Rectal smooth muscle tissue (tissue), 1 donor: ENCODE measurements at regions not wholly inside any gene's neighbourhood (a gene's known extent, or its start where the extent isn't known, plus 50 kb on each side); places are given as distances from the start of the nearest gene placed in this dataset.

Source experiments
- H3K27ac ChIP-seq: one replicate; pipeline ENCODE4 v1.7.0; 2013; ENCODE audit warnings: low read depth, low read length, inconsistent platforms
- H3K27me3 ChIP-seq: one replicate; pipeline ENCODE4 v1.7.0; 2013; ENCODE audit warnings: low read length; ENCODE audit not compliant: control insufficient read depth, insufficient read depth
- H3K36me3 ChIP-seq: one replicate; pipeline ENCODE4 v1.7.0; 2013; ENCODE audit warnings: low read length; ENCODE audit not compliant: control insufficient read depth, insufficient read depth
- H3K4me1 ChIP-seq: one replicate; pipeline ENCODE4 v1.7.0; 2013; ENCODE audit warnings: low read length; ENCODE audit not compliant: control insufficient read depth, insufficient read depth
- H3K4me3 ChIP-seq: one replicate; pipeline ENCODE4 v1.7.0; 2013; ENCODE audit warnings: low read length
- H3K9ac ChIP-seq: one replicate; pipeline ENCODE4 v1.7.0; 2013; ENCODE audit warnings: low read length

DNA sequence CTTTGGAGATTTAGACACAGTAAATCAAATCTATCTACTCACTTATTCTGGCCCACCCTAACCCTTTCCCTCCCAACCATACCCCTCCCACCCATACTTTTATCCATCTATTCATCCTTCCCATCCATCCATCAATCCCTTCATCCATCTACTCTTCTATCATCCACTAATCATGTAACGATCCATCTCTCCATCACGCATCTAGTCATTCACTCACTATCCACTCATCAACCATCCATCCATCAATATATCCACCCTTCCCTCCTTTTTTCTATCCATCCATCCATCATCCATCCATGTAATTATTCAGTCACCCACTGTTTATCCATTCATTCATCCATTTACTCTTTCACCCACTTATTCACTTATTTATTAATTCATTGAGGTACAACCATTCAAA is 74.0 kb downstream of the FOXD2 start:
- H3K27ac ChIP-seq, result no peak overlapping the region
- H3K27me3 ChIP-seq, result peaks cover 4% of the 10 kb centered on the region
- H3K4me3 ChIP-seq, result no peak overlapping the region
- H3K9ac ChIP-seq, result no peak overlapping the region
- H3K4me1 ChIP-seq, result no peaks in the 10 kb centered on the region
- H3K36me3 ChIP-seq, result no peaks in the 10 kb centered on the region

DNA sequence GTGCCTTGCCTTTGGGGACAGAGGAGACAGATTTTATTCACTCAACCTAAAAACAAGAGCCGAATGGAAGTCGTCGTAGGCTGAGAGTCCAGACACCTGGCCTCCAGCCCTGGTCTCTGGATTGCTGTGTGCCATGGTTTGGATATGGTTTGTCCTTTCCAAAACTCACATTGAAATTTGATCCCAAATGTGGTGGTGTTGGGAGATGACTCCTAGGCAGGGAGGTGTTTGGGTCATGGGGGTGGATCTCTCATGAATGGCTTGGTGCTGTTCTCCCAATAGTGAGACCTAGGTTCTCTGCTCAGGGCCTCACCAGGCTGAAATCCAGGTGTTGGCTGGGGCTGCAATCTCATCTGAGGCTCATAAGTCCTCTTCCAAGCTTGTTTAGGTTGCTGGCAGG is 75.5 kb downstream of the FOXD2 start:
- Histone ChIP-seq H3K9ac (no peak overlapping the region), H3K36me3 (no peaks in the 10 kb centered on the region), H3K27ac (no peak overlapping the region), H3K4me1 (no peaks in the 10 kb centered on the region), H3K27me3 (peaks cover 2% of the 10 kb centered on the region), H3K4me3 (no peak overlapping the region)

DNA sequence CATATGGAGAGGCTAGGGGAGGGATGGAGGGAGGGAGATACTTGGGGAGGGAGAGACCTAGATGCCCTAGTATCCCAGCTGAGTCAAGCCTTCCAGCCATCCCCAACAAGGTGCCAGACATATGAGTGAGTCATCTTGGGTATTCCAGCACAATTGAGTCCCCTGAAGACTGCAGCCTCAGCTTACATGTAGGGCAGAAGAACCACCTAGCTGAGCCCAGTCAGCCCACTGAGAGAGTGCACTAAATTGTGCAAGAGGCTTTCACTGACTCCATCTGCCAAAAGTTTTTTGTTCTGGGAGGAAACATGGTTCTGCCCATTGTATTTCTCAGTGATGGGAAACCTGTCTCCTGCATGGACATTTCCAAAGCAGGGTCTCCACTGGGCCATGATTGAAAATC is 76.4 kb downstream of the FOXD2 start:
- Histone ChIP-seq H3K9ac (no peak overlapping the region), H3K4me3 (no peak overlapping the region), H3K36me3 (no peaks in the 10 kb centered on the region), H3K4me1 (no peaks in the 10 kb centered on the region), H3K27me3 (no peaks in the 10 kb centered on the region), H3K27ac (no peak overlapping the region)

DNA sequence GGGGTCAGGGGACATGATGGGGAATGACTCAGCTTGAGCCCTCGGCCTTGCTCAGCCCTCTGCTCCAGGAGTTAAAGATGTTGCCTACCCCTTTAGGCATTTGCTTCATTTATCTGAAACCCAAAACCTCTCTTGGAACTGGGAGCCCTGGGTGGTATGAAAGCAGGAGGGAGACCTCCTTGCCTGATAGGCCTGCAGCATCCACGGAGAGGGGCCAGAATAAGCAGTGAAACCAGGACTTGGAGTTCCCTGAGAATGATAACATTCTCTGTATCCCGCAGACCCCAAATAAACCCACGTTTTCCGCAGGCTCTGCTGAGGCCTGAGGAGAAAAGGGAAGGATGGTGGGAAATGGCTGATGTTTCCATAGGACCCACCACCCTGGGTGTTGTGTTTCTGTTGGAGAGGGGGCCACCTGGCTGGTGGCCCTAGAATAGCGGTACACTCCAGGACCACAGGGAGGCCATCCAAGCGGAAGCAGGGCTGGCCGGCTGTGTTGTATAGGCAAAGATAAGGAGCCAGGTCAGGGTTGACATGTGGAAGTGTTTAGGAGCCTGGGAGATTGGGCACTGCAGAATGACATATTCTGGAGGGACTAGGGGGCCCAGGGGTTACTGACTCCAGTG is 77.4 kb downstream of the FOXD2 start:
- H3K36me3 ChIP-seq, result no peaks in the 10 kb centered on the region
- H3K4me1 ChIP-seq, result no peaks in the 10 kb centered on the region

DNA sequence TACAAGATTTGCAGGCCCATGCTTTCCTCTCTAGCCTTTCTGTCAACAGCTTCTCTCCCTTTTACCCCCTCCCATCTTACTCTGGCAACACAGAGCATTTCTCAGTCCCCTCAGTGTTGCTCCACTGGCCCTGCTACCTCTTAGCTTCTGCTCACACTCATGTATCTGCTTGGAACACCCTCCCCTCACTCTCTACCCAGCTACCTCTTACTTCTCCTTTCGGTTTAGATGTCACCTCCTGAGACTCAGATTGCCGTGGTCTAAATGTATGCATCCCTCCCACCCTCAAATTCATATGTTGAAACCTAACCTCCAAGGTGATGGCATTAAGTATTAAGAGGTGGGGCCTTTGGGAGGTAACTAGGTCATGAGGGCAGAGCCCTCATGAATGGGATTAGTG is 80.1 kb downstream of the FOXD2 start:
- Histone ChIP-seq H3K36me3 (no peaks in the 10 kb centered on the region), H3K4me1 (no peaks in the 10 kb centered on the region), H3K27me3 (no peaks in the 10 kb centered on the region), H3K4me3 (no peak overlapping the region), H3K9ac (no peak overlapping the region), H3K27ac (no peak overlapping the region)

More for the DNA sequence above, 77.4 kb downstream of the FOXD2 start:
- H3K27me3 ChIP-seq, result no peaks in the 10 kb centered on the region
- no peak overlapping the region for H3K4me3 ChIP-seq
- no peak overlapping the region for H3K27ac ChIP-seq
- no peak overlapping the region for H3K9ac ChIP-seq

DNA sequence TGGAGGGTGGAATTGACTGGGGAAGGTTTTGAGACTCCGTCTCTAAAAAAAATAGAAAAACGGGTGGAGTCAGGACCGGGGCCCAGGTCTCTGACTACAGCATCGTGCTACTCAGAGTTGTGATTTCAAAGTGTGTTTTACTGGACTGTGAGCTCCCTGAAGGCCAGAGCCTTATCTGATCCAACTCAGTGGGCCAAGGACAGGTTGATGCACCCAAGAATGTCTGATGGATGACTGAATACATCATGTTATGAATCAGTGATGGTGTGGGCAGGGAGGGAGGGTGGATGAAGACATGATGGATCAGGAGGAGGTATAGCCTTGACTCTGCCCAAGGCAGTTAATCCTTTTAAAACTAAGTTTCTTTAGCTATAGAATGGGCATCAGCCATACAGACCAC is 81.6 kb downstream of the FOXD2 start:
- no peak overlapping the region for H3K27ac ChIP-seq
- no peak overlapping the region for H3K4me3 ChIP-seq
- no peaks in the 10 kb centered on the region for H3K27me3 ChIP-seq
- H3K36me3 ChIP-seq, result no peaks in the 10 kb centered on the region
- no peak overlapping the region for H3K9ac ChIP-seq
- H3K4me1 ChIP-seq, result no peaks in the 10 kb centered on the region

DNA sequence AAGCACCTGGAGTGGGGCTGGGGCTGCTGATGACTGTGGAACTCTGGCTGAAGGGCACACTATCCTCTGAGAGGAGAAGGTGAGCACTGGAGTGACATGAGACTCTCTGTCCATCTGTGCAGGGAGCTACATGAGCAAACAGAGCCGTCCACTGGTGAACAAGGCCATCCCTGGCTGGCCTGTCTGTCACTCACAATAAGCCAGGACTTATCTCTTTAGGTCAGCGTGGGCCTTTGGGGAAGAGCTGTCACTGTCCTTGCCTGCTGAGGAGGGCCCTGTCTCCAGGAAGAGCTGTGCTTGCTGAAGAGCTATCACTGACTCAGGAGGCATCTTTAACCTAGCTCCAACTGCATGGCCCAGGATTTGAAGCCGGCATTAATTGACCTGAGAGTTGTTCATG is 82.1 kb downstream of the FOXD2 start:
- Histone ChIP-seq H3K27me3 (no peaks in the 10 kb centered on the region), H3K9ac (no peak overlapping the region), H3K27ac (no peak overlapping the region), H3K4me3 (no peak overlapping the region), H3K4me1 (no peaks in the 10 kb centered on the region), H3K36me3 (no peaks in the 10 kb centered on the region)

DNA sequence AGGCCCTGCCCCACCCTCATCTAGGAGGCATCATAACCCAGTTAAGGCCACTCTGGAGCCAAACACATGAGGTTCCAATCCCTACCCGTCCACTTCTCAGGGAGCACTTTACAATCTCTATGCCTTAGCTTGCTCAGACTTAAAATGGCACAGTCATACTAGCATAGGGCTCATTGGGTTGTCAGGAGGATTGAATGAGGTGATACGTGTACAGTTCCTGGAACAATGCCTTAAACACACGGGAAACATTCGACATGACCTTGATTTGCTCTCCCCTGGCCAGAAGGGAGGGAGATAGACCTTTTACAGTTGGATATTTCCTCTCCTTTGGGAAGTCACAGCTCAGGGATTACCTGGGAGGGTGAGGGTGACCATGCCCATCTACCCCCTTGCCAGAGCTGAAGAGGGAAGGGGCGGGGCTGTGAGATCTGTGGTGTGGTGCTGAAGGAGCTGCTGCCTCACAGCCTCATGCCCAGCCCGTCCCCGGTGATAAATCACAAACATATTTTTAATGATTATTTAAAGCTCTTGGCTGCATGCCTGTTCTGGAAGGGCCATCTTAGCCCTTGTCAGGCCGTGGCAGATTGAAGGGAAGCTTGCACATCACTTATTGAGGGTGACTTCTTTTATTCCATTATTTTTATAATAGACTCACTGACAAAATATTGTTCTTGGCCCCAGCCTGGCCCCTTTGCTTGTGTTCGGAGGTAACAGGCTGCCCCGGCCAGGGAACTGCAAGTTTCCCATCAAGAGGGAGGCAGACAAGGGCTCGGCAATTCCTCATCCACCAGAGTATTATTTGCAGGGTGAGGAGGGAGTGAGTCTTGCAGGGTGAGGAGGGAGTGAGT is 83.4 kb downstream of the FOXD2 start:
- H3K4me3 ChIP-seq, result no peak overlapping the region
- H3K27me3 ChIP-seq, result no peaks in the 10 kb centered on the region
- H3K27ac ChIP-seq, result no peak overlapping the region
- no peaks in the 10 kb centered on the region for H3K4me1 ChIP-seq
- H3K36me3 ChIP-seq, result no peaks in the 10 kb centered on the region
- no peak overlapping the region for H3K9ac ChIP-seq

DNA sequence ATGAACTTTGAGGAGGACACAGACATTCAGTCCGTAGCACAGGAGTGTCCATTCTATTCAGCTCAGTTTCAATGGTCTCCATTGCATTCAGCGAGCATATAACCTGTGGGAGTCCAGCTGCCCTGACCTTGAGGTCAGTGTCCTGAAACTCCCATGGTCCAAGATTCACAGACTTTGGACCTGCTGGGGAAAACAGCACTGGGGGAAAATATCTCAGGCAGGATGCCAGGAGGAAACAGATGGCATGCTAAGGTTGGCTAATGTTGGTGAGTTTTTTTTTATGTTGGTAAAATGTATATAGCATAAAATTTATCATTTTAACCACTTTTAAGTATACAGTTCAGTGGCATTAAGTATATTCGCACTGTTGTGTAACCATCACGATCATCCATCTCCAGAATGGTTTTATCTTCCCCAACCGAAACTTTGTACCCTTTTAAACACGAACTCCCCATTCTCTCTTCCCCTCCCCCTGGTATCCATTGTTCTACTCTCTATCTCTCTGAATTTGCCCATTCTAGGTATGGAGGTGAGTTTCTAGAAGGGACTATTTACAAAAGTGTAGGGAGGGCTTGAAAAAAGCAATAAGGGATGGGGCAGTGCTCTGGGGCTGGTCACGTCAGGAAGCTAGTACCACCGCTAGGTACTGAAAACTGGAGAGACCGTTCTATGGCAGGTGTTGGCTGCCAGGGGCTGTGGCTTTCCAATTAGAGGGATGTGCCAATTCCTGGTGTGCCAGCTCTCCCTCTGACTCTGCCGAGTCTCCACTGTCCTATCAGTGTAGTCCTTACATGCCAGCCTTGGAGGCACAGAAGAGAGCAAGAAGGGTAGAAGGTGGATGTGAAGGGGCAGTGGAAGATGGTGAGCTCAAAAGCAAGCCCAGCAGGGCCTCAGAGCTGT is 85.3 kb downstream of the FOXD2 start:
- Histone ChIP-seq H3K36me3 (no peaks in the 10 kb centered on the region), H3K27ac (no peak overlapping the region), H3K27me3 (no peaks in the 10 kb centered on the region), H3K4me3 (no peak overlapping the region), H3K4me1 (no peaks in the 10 kb centered on the region), H3K9ac (no peak overlapping the region)

DNA sequence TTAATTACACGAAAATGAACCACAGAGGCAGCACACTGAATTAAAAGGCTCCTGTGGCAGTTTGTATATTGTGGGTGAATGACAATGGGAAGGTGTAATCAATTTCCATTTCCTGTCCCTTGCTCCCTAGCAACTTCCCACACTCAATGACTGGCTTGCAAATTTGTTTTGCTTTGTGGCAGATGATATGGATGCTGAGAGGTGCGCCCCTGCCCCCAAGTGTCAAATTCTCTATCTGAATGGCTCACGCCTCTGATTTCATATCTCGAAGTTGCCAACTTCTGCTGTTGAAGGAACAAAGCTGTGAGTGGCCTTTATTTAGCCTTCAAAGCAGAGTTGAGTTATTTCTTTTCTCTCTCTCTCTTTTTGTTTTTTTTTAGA is 86.0 kb downstream of the FOXD2 start:
- no peaks in the 10 kb centered on the region for H3K27me3 ChIP-seq

DNA sequence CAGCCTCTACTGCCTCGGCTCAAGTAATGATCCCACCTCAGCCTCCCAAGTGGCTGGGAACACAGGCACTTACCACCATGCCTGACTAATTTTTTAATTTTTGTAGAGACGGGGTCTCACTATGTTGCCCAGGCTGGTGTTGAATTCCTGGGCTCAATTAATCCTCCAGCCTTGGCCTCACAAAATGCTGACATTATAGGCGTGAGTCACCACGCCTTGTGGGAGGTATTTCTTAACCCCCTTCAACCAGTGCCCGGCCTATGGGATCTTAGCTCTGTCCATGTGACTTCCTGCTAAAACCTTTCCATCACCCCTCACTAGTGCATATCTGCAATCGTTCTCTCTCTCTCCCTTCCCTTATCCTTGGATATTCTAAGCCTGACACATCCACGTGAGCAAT is 86.4 kb downstream of the FOXD2 start:
- no peak overlapping the region for H3K4me3 ChIP-seq
- H3K27me3 ChIP-seq, result no peaks in the 10 kb centered on the region
- no peaks in the 10 kb centered on the region for H3K36me3 ChIP-seq
- H3K27ac ChIP-seq, result no peak overlapping the region
- no peaks in the 10 kb centered on the region for H3K4me1 ChIP-seq
- H3K9ac ChIP-seq, result no peak overlapping the region

More for the DNA sequence above, 86.0 kb downstream of the FOXD2 start:
- Histone ChIP-seq H3K36me3 (no peaks in the 10 kb centered on the region), H3K27ac (no peak overlapping the region), H3K4me1 (no peaks in the 10 kb centered on the region), H3K4me3 (no peak overlapping the region), H3K9ac (no peak overlapping the region)

DNA sequence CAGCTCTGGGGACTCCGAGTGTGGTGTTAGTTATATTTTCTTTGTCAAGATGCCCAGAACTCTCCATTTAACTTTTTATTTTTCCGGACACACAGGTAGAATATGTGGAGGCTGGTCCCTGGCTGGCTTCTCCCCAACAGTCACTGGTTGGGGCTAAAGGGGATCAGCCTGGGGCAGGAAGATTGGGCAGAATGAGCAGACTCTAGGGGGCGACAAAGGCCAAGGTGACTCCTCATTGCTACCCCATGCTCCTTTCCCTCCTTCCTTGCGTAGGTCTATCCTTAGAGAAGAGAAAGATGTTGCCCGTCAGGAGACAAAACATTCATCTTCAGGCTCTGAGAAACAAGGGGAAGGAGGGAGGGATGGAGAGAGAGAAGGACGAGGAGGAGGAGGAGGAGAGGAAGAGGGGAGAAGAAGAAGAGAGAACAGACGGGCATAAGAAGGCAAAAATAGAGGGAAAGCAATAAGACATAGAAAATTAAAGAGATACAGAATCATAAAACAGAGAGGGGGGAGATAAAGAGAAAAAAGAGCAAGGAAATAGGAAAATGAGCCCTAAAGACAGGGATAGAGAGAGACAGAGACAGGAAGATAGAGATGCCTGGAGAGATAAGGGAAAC is 89.9 kb downstream of the FOXD2 start:
- no peak overlapping the region for H3K9ac ChIP-seq

More for the DNA sequence above, 89.9 kb downstream of the FOXD2 start:
- no peaks in the 10 kb centered on the region for H3K36me3 ChIP-seq
- peaks cover 1% of the 10 kb centered on the region for H3K4me1 ChIP-seq
- no peaks in the 10 kb centered on the region for H3K27me3 ChIP-seq
- H3K4me3 ChIP-seq, result no peak overlapping the region
- no peak overlapping the region for H3K27ac ChIP-seq
